Central memory CD8-positive, alpha-beta T cell (primary cell): ENCODE measurements at regions not wholly inside any gene's neighbourhood (a gene's known extent, or its start where the extent isn't known, plus 50 kb on each side); places are given as distances from the start of the nearest gene placed in this dataset.
A peak's percentile ranks its signal among the peaks of the same experiment; 100 is the strongest.

ENCODE experiments used
- ATAC-seq: fragments of 150-1000 bp; cut with Tn5 transposase; replicated peaks from 2 replicates; pipeline ENCODE4 v1.10.0; 2022; ENCODE audit warnings: mild to moderate bottlenecking, moderate FRiP score, moderate number of reproducible peaks; ENCODE audit not compliant: poor library complexity, severe bottlenecking; ENCODE audit errors: extremely low read depth
- DNase-seq, 2 donors: peaks; one replicate each; pipeline ENCODE4 v3.0.0; 2021; ENCODE audit warnings: low spot score in 2 of 2
- H3K27ac Mint-ChIP-seq: one replicate; pipeline ENCODE4 v1.8.0; 2022; ENCODE audit warnings: low read depth, mild to moderate bottlenecking, moderate library complexity, mixed read lengths
- H3K27me3 Mint-ChIP-seq: one replicate; pipeline ENCODE4 v1.8.0; 2022; ENCODE audit warnings: mixed read lengths
- H3K36me3 Mint-ChIP-seq: one replicate; pipeline ENCODE4 v1.8.0; 2022; ENCODE audit warnings: mild to moderate bottlenecking, moderate library complexity, mixed read lengths; ENCODE audit not compliant: insufficient read depth
- H3K4me1 Mint-ChIP-seq: one replicate; pipeline ENCODE4 v1.8.0; 2022; ENCODE audit warnings: mixed read lengths
- H3K4me3 Mint-ChIP-seq: one replicate; pipeline ENCODE4 v1.8.0; 2022; ENCODE audit warnings: mild to moderate bottlenecking, moderate library complexity, mixed read lengths
- H3K9me3 Mint-ChIP-seq: one replicate; pipeline ENCODE4 v1.8.0; 2022; ENCODE audit warnings: mixed read lengths

DNA sequence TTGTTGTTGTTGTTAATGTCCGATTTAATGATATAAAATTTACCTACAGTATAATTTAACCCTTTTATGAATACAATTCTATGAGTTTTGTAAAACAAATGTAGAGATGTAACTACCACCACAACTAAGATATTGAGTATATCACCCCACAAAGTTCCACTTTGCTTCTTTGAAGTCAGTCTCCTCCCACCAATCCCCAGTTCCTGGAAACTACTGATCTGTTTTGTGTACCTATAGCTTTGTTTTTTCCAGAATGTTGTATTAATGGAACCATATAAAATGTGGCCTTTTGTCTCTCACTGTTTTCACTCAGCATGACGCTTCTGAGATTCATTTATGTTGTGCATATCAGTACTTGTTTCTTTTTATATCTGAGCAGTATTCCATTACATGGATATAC lies 52.3 kb upstream of the FAM9C start:
- ATAC-seq (no peak), DNase-seq (no peak)
- no peak overlapping the region for H3K27ac Mint-ChIP-seq
- H3K36me3 Mint-ChIP-seq: peaks cover 5% of the 10 kb centered on the region
- H3K9me3 Mint-ChIP-seq: no peaks in the 10 kb centered on the region
- no peak overlapping the region for H3K4me3 Mint-ChIP-seq
- H3K27me3 Mint-ChIP-seq: no peaks in the 10 kb centered on the region
- peaks cover 47% of the 10 kb centered on the region for H3K4me1 Mint-ChIP-seq

GRCh38 chrX:13094828-13095341 lies 50.5 kb upstream of the FAM9C start:
- H3K4me1 Mint-ChIP-seq: peaks cover 45% of the 10 kb centered on the region
- no peak overlapping the region for H3K4me3 Mint-ChIP-seq

DNA sequence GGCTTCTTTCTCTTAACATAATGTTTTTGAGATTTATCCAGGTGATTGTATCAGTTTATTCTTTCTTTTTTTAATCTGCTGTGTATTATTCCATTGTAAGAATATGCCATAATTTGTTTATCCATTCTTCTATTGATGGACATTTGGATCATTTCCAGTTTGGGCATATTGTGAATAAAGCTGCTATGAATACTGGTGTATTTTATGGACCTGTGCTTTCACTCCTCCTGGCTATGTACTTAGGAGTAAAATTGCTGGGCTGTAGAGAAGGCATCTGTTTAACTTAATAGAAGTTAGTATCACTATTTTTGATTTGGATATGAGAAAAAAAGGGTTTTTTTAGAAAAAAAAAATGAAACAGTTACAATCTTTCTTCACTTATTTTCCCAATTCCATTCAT lies 50.0 kb upstream of the FAM9C start:
- H3K9me3 Mint-ChIP-seq: no peaks in the 10 kb centered on the region
- H3K27me3 Mint-ChIP-seq: no peaks in the 10 kb centered on the region
- no peak for ATAC-seq

More at GRCh38 chrX:13094828-13095341, 50.5 kb upstream of the FAM9C start:
- DNase-seq: no peak
- Mint-ChIP-seq H3K27me3 (no peaks in the 10 kb centered on the region), H3K27ac (peak overlapping the region; percentile 88), H3K9me3 (no peaks in the 10 kb centered on the region), H3K36me3 (peaks cover 5% of the 10 kb centered on the region)
- no peak for ATAC-seq

More for the DNA sequence above, 50.0 kb upstream of the FAM9C start:
- Mint-ChIP-seq H3K27ac (peak overlapping the region; percentile 88), H3K4me1 (peaks cover 45% of the 10 kb centered on the region), H3K4me3 (no peak overlapping the region), H3K36me3 (peaks cover 7% of the 10 kb centered on the region)
- no peak for DNase-seq
